GM18870 (cell line): ENCODE measurements at regions not wholly inside any gene's neighbourhood (a gene's known extent, or its start where the extent isn't known, plus 50 kb on each side); places are given as distances from the start of the nearest gene placed in this dataset.

ENCODE experiments used
- ATAC-seq: cut with Tn5 transposase; IDR thresholded peaks from one replicate; pipeline ENCODE4 v1.9.1; 2021; ENCODE audit warnings: moderate library complexity; ENCODE audit not compliant: unreplicated experiment

DNA sequence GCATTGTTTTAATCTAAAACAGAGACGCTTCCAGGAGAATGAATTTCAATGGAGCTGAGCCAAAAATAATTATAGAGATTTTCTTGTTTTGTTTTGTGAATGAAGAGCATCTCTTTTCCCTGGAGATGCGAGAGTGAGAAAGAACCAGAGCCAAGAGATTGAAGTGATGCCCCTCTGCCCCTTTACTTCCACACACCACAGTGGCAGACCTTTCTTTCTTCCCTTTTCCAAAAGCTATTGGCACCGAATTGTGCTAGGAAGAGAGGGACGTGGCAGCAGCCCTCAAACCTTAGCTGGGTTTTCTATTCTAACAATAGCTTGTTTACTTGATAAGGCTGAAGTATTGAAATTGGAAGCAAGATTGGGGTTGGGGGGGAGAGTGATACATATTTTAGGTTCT, 133.0 kb upstream of the TMEM161B start:
- ATAC-seq = no peak

GRCh38 chr5:88401228-88401627, 132.6 kb upstream of the TMEM161B start:
- ATAC-seq = no peak

- ATAC-seq = no peak
Observed at GRCh38 chr5:88399561-88399960, 130.9 kb upstream of the TMEM161B start.

DNA sequence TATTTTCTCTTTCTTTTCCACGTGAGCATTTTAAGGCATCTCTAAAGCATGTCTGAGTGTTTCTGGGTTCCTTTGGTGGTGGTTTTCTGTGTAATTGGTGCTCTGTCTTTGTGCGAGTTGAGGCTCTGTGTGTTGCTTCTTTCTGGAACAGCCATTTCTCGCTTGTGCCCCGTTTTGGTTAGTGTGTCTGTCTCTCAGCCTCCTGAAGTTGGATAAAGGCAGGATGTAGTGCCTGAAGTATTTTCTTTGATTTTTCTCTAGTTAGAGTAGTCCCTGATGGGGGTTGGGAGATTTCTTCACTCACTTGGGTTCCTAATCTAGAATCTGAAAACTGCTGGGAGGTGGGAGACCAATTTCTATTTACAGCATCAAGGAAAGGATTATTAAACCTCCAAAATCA, 129.7 kb upstream of the TMEM161B start:
- no peak for ATAC-seq

GRCh38 chr5:88396751-88397281, 128.2 kb upstream of the TMEM161B start:
- ATAC-seq = no peak

GRCh38 chr5:88396000-88396535, 127.4 kb upstream of the TMEM161B start:
- ATAC-seq = no peak

DNA sequence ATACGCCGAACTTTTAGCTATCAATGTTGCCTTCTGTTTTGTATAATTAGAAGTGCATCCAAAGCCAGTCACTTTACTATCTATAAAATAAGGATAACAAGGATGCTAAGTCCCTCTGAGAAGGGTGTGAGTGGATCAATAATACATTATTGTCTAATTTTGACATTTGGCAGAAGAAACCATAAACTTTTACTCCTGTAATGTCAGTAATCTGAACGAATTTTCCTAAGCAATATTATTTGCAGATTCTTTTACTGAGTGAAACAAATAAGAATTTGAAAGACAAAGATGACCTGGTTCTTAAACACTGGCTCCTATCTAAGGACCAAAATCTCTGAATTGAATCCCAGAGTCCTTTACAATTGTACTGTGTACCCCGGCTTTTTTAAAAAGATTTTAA, 126.6 kb upstream of the TMEM161B start:
- ATAC-seq = no peak

DNA sequence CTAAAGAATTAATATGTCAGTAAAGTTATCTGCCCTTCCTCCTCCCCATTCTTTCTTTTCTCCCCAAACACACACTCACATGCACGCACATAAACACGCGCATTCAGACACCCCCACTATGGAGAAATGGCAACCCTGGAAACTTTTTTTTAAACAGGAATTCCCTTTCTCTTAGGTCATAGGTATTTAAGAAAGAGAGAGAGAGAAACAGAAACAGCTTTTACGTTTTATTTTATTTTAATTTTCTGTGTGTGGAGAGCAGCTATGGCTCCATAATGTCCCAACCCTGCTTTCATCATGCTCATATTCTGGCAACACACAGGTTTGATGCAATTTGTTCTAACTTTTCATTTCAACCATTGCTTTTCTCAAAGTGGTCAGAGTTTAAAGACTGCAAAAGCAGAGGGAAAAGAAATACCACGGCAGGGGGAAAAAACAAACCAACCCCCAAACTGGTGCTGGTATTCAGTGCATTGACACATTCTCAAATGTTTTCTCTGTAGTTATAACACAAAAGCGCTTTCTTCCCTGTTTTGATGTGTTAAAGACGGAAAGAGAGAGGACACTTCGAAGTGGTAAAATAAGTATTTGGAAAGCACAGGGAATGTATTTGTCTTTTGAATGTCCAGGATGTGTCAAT, 126.0 kb upstream of the TMEM161B start:
- ATAC-seq = no peak

GRCh38 chr5:88393716-88394535, 125.3 kb upstream of the TMEM161B start:
- no peak for ATAC-seq

DNA sequence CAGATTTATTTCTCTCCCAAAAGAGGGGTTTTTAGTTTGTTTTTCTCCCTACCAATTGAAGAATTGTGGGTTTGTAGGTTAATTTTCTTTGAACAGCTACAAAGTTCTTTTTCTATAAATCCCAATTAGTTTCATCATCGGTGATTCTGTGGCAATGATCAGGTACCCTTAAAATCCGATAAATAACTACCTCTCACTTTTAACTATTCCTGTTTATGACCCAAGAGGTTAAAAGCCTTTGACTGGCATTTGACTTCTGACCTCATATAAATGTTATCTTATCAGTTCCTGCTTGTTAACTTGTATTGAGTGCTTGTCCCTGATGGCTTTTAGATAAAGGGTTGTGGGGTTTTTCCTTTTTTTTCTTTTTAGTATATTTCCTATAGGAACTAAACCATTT, 124.4 kb upstream of the TMEM161B start:
- no peak for ATAC-seq

DNA sequence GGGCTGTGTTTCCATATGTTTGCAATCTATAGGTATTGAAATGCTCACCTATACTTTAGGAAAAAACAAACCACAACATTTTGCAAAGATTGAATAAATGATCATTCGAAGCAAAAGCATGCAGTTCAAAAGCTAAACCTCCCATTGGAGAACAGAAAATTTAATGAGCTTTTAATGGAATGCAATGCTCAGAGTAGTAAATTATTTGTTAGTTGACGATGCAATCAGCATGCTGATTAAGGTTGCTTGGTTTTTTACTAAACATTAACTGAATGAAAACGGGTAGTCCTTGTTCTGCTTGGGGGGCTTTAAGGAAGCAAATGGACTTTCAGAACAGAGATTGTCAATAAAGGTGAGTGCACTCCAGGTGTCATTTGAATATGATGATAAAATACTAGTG, 123.3 kb upstream of the TMEM161B start:
- ATAC-seq = no peak

DNA sequence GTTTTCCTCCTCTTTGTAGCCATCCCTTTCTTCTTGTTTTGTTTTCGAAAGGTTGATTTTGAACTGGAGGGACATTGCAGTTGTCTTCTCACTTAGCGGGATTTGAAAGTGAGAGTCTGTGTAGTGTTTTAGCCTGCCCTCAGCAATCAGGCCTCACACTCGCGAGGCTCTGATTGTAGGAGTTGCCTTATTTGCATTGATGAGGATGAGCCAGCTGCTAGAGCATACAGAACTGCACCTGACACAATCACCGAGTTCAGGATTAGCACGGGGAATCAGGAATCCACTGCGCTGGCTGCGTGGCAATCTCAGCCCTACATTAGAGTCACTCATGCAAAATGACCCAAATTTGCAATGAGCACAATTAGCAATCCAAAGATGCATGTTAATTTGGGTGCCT, 122.5 kb upstream of the TMEM161B start:
- no peak for ATAC-seq

DNA sequence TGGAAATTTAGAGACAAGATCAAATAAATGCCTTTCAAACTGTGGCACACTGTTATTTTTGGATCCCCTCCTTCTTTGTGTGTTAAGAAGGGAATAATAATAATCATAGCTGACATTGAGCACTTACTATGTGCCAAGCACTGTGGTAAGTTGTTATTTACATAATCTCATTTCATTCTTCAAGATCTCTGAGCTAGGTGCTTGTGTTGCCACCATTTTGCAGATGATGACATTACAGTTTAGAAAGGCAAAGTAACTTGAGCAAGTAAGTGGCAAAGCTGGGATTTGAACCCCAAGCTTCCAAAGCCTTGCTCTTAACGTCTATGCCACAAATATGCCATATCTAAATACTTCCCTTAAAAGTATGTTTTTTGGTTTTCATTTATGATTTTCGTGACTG, 121.8 kb upstream of the TMEM161B start:
- no peak for ATAC-seq

DNA sequence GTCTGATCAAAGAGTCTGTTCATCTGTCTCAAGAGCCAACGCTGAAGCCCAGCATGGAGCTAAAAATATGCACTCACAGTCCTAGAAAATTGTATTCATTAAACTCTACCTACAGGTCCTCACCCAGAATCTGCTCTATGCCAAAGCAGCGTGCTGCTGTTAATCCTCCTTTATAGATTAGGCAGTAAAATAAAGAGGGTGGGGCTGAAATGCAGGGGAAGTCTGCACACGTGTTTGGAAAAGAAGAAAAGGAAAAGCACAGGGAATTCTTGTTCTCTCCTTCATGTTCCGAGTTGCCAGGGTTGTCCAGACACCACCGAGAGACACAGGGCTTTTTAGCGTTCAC, 121.4 kb upstream of the TMEM161B start:
- ATAC-seq = no peak

DNA sequence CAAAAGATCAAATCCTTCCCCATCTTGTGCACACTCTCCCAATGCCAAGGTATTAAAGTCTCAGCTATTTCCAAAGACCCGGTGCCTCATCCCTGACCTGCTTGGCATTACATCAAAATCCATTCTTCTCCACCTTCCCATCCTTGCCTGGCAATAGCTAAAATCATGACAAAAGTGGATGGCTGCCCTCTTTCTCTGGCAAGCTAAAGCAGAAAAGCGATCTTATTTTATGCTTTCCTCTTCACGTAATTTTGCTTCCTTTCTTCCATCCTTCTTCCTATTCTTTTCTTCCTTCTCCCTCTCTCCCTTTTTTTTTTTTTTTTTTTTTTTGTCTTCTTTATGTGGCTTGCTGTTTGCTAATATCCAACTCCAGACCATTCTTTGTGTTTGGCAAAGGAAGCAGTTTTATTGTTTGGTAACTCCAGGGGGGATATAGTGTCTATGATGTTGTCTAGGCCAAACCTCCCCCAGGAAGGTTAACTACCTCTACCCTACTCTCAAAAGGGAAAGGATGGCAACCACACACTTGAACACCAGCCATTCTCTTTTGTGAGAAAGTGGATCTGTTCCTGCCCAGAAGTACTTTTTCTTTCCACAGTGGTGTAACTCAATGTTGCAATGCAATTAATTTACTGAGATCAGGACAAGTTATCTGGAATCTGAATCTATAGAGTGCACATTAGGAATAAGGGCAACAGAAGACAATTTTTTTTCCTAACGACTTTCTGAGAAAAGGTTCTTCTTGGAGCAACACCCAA, 120.9 kb upstream of the TMEM161B start:
- no peak for ATAC-seq

- no peak for ATAC-seq
Observed at GRCh38 chr5:88388476-88389337, 120.1 kb upstream of the TMEM161B start.

DNA sequence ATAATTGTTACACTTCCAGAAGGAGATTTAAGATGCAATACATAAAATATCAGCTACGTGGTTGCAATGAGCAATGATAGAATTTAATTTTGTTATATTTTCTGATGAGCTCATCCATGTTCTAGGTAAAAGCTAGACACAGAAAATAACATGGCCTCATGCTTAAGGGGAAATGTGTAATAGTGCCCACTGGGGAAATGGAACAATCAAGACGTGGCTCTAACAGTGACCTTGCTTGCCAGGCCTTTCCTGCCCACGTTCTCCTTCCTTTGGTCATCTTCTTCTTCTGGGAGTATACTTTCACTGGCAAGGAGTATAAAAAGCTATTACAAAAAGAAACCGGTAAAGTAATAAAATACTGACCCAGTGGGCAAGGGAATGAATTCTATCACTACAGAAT, 116.2 kb upstream of the TMEM161B start:
- ATAC-seq = no peak

DNA sequence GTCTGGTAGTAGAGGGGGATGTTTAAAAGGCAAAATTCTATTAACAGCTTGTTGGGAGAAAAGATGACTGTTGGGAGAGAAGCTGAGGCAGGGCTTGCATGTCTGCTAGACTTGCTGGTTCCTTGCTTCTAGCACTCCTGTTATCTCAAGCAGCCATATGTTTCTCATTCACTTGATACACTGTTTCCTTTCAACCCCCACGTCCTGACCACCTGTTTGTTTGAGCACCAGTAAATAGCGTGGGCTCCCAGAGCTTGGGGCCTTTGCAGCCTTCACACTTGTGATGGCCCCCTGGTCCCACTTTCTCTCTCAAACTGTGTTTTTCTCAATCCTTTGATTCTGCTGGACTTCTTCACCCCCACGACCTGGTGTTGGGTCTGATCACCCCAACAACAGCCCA, 111.7 kb upstream of the TMEM161B start:
- no peak for ATAC-seq

DNA sequence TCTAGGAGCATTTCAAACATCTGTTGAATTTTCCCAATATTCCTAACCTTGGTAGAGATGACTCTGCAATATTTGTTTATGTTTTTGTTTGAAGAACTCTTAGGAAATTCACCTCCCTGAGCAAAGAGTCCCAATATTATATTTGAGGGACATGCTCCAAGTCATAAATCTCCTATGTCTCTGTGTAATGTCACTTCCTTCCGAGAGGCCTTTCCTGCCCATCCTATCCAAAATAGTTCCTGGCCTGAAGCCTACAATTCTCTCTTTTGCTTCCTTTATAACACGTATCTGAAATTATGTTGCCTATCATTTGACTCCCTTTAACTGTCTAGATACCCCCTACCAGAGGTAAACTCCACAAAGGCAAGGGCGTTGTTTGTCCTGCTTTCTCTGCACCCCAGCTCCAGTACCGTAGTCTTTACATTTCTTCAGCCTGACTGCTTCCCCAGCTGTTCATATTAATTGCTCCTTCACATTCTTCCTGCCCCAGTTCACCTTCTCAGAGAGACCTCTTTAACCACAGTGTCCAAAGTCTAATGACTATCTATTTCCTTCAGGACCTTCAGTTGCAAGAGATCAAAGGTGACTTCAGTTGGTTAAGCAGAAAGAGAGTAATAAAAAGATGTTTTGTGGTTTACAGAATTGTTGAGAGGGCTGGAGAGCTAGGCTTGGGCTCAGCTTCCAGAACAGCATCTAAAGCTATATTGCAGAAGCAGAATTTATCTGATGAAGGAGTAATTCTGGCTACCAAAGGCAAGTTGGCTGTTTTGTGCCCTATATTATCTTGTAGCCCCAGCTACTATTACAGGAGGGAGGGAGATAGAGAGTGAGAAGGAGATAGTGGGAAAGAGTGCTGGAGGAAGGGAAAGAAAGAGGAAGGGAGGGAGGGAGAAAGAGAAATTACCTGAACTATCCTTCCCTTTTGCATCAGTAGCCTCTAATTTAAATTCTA, 109.3 kb upstream of the TMEM161B start:
- peak; percentile 73 for ATAC-seq
